Loucy (cell line): ENCODE measurements at regions not wholly inside any gene's neighbourhood (a gene's known extent, or its start where the extent isn't known, plus 50 kb on each side); places are given as distances from the start of the nearest gene placed in this dataset.
"Not testable (repeated sequence)": the region's sequence is repeated elsewhere in the genome, so short reads cannot be mapped to it uniquely, and the experiment has no call there.

Experiments used
- H2AFZ ChIP-seq: fragments of 200-600 bp; sonication (generic); 2 replicates; pipeline ENCODE4 v1.6.0; 2016; ENCODE audit warnings: antibody characterized with exemption, mild to moderate bottlenecking, low read length, moderate library complexity
- H3F3A ChIP-seq: fragments of 200-600 bp; 2 replicates; pipeline ENCODE4 v1.6.0; 2016; ENCODE audit warnings: antibody characterized with exemption, low read depth, mild to moderate bottlenecking
- H3K27me3 ChIP-seq: fragments of 200-600 bp; sonication (generic); 2 replicates; pipeline ENCODE4 v1.6.1; 2014; ENCODE audit warnings: low read length, mild to moderate bottlenecking; ENCODE audit not compliant: insufficient read depth, poor library complexity, severe bottlenecking
- H3K36me3 ChIP-seq: fragments of 200-600 bp; sonication (generic); 2 replicates; pipeline ENCODE4 v1.6.1; 2016; ENCODE audit warnings: low read length; ENCODE audit not compliant: insufficient read depth
- H3K4me1 ChIP-seq: fragments of 200-600 bp; sonication (generic); 2 replicates; pipeline ENCODE4 v1.5.1; 2014; ENCODE audit warnings: low read length, mild to moderate bottlenecking; ENCODE audit not compliant: insufficient read depth, poor library complexity, severe bottlenecking
- H3K4me2 ChIP-seq: fragments of 200-600 bp; sonication (generic); 2 replicates; pipeline ENCODE4 v1.6.0; 2014; ENCODE audit warnings: antibody characterized with exemption, low read length, low read depth, mild to moderate bottlenecking; ENCODE audit not compliant: poor library complexity, severe bottlenecking
- H3K4me3 ChIP-seq: fragments of 200-600 bp; sonication (generic); 2 replicates; pipeline ENCODE4 v1.5.1; 2014; ENCODE audit warnings: low read length, mild to moderate bottlenecking, mixed read lengths; ENCODE audit not compliant: poor library complexity, severe bottlenecking
- H3K79me2 ChIP-seq: fragments of 200-600 bp; sonication (generic); 2 replicates; pipeline ENCODE4 v1.6.1; 2014; ENCODE audit warnings: low read length; ENCODE audit not compliant: insufficient read depth
- H3K9ac ChIP-seq: fragments of 200-600 bp; sonication (generic); 2 replicates; pipeline ENCODE4 v1.6.0; 2014; ENCODE audit warnings: mild to moderate bottlenecking, low read depth, low read length, moderate library complexity; ENCODE audit not compliant: poor library complexity, severe bottlenecking
- H3K9me2 ChIP-seq: fragments of 200-600 bp; sonication (generic); replicated peaks from 2 replicates; pipeline ENCODE4 v1.6.1; 2016; ENCODE audit warnings: low read depth, low read length, mixed read lengths
- H3K9me3 ChIP-seq: fragments of 200-600 bp; sonication (generic); 2 replicates; pipeline ENCODE4 v1.6.1; 2014; ENCODE audit warnings: mild to moderate bottlenecking, antibody characterized with exemption, low read length, low read depth; ENCODE audit not compliant: insufficient read depth
- H4K20me1 ChIP-seq: fragments of 200-600 bp; sonication (generic); 2 replicates; pipeline ENCODE4 v1.6.0; 2014; ENCODE audit warnings: antibody characterized with exemption, low read length, mild to moderate bottlenecking; ENCODE audit not compliant: insufficient read depth, poor library complexity, severe bottlenecking
- EZH2phosphoT487 ChIP-seq: fragments of 200-600 bp; IDR thresholded peaks from 2 replicates; pipeline ENCODE4 v1.6.1; 2018; ENCODE audit warnings: antibody characterized with exemption, mild to moderate bottlenecking, moderate library complexity, borderline replicate concordance
- TF ChIP-seq, protein P1 (sequence below): fragments of 200-600 bp; sonication (generic); conservative IDR thresholded peaks from 2 replicates; pipeline ENCODE4 v1.5.1; 2014; ENCODE audit warnings: mild to moderate bottlenecking, antibody characterized with exemption, low read length

DNA sequence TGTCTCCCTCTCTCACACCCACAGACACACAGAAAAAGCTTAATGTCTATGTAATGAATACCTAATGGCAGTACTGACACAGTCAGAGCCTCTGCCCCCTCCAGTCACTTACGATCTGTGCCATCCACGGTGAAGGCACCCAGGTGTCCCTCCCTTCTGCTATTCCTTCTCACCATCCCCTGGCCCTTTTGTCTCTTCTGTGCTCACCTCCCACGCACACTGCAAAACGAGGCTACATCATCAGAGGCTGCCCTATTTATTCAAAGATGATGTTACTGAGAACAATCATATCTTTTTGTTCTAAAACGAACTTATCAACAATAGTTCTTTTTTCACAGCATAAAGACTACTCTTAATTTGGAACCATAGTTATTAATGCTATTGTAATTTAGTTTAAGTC, 246.9 kb upstream of the MKLN1 start:
- Histone ChIP-seq H3F3A (no peaks in the 10 kb centered on the region), H4K20me1 (no peaks in the 10 kb centered on the region), H2AFZ (no peak overlapping the region), H3K36me3 (no peaks in the 10 kb centered on the region), H3K4me2 (no peak overlapping the region), H3K9ac (no peak overlapping the region), H3K79me2 (no peaks in the 10 kb centered on the region), H3K9me2 (no peaks in the 10 kb centered on the region), H3K9me3 (no peaks in the 10 kb centered on the region), H3K4me3 (no peak overlapping the region), H3K4me1 (no peaks in the 10 kb centered on the region), H3K27me3 (no peaks in the 10 kb centered on the region)
- TF ChIP-seq EZH2phosphoT487, result no peak

DNA sequence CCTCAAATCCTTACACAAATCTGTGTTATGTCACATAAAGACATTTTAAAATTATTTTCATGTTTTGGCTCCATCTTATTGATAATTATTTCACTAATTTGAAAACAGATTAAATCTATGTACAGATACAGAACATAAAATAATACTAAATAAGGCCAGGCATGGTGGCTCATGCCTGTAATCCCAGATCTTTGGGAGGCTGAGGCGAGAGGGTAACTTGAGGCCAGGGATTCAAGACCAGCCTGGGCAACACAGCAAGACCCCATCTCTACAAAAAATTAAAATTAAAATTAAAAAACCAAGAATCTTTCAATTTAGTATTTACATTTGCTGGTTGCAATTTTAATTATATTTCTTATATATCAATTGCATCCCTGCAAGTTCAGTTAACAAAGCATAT, 246.4 kb upstream of the MKLN1 start:
- no peaks in the 10 kb centered on the region for H3K9me2 ChIP-seq
- no peaks in the 10 kb centered on the region for H3K27me3 ChIP-seq
- H3F3A ChIP-seq, result no peaks in the 10 kb centered on the region
- no peak overlapping the region for H3K4me3 ChIP-seq
- H4K20me1 ChIP-seq, result no peaks in the 10 kb centered on the region
- no peak overlapping the region for H3K9ac ChIP-seq
- H3K4me2 ChIP-seq, result no peak overlapping the region
- no peaks in the 10 kb centered on the region for H3K36me3 ChIP-seq
- no peaks in the 10 kb centered on the region for H3K4me1 ChIP-seq
- H2AFZ ChIP-seq, result no peak overlapping the region
- H3K9me3 ChIP-seq, result no peaks in the 10 kb centered on the region
- H3K79me2 ChIP-seq, result no peaks in the 10 kb centered on the region
- TF ChIP-seq, protein P1, sequence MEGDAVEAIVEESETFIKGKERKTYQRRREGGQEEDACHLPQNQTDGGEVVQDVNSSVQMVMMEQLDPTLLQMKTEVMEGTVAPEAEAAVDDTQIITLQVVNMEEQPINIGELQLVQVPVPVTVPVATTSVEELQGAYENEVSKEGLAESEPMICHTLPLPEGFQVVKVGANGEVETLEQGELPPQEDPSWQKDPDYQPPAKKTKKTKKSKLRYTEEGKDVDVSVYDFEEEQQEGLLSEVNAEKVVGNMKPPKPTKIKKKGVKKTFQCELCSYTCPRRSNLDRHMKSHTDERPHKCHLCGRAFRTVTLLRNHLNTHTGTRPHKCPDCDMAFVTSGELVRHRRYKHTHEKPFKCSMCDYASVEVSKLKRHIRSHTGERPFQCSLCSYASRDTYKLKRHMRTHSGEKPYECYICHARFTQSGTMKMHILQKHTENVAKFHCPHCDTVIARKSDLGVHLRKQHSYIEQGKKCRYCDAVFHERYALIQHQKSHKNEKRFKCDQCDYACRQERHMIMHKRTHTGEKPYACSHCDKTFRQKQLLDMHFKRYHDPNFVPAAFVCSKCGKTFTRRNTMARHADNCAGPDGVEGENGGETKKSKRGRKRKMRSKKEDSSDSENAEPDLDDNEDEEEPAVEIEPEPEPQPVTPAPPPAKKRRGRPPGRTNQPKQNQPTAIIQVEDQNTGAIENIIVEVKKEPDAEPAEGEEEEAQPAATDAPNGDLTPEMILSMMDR, result no peak
- TF ChIP-seq EZH2phosphoT487, result no peak

DNA sequence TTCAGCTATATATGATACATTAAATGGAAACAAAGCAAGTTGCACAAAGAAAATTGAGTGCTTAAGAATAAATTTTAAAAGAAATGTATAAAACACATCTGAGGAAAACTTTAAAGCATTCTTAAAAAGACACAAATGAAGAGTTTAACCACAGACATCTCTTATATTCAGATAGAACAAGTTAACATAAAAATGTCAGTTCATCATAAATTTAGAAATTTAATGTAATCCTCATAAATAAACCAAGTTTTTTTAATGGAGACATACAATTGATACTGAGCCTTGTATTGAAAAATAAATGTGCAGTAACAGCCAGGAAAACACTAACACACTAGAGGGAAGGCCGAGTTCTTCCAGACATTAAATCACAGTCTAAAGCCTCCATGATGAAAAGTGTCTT, 243.9 kb upstream of the MKLN1 start:
- TF ChIP-seq EZH2phosphoT487, result no peak
- TF ChIP-seq, protein P1, result no peak
- H3K4me3 ChIP-seq, result no peak overlapping the region
- no peaks in the 10 kb centered on the region for H4K20me1 ChIP-seq
- no peaks in the 10 kb centered on the region for H3K36me3 ChIP-seq
- no peaks in the 10 kb centered on the region for H3F3A ChIP-seq
- no peaks in the 10 kb centered on the region for H3K9me3 ChIP-seq
- no peaks in the 10 kb centered on the region for H3K27me3 ChIP-seq
- no peak overlapping the region for H3K9ac ChIP-seq
- no peak overlapping the region for H3K4me2 ChIP-seq
- no peak overlapping the region for H2AFZ ChIP-seq
- no peaks in the 10 kb centered on the region for H3K9me2 ChIP-seq
- H3K79me2 ChIP-seq, result no peaks in the 10 kb centered on the region
- H3K4me1 ChIP-seq, result no peaks in the 10 kb centered on the region

DNA sequence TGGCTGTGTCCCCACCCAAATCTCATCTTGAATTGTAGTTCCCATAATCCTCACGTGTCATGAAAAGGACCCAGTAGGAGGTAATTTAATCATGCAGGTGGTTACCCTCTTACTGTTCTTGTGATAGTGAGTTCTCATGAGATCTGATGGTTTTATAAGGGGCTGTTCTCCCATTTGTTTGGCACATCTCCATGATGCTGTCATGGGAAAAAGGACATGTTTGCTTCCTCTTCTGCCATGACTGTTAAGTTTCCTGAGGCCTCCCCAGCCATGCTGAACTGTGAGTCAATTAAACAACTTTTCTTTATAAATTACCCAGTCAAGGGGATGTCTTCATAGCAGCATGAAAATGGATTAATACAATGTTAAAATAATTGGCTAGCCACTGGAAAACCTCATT, 243.3 kb upstream of the MKLN1 start:
- not testable (repeated sequence) for H3F3A ChIP-seq, H3K79me2 ChIP-seq, H3K27me3 ChIP-seq, H3K4me3 ChIP-seq, H3K36me3 ChIP-seq, H3K9me2 ChIP-seq, H3K4me2 ChIP-seq, H3K9ac ChIP-seq, H4K20me1 ChIP-seq, H3K4me1 ChIP-seq, H3K9me3 ChIP-seq, H2AFZ ChIP-seq
